GM12878 (cell line): ENCODE measurements at regions not wholly inside any gene's neighbourhood (a gene's known extent, or its start where the extent isn't known, plus 50 kb on each side); places are given as distances from the start of the nearest gene placed in this dataset.

Experiments
- BHLHE40 ChIP-seq, 2 experiments: fragments of 450-650 bp in 1 of 2; IDR thresholded peaks; 2 replicates each; pipeline ENCODE4 v1.6.1; 2011 to 2017; ENCODE audit warnings: low read depth in 2 of 2, borderline replicate concordance in 1 of 2, improper control_type of control experiment in 1 of 2, low read length in 1 of 2, mild to moderate bottlenecking in 1 of 2
- CEBPB ChIP-seq, 2 experiments: fragments of 150-350 bp in 1 of 2; IDR thresholded peaks; 2 replicates each; pipeline ENCODE4 v1.6.1; 2012 to 2014; ENCODE audit warnings: low read depth in 2 of 2, low read length in 2 of 2, borderline replicate concordance in 1 of 2, inconsistent platforms in 1 of 2
- EP300 ChIP-seq, 2 experiments: fragments of 150-350 bp in 1 of 2; IDR thresholded peaks; 2 replicates each; pipeline ENCODE4 v1.6.1; 2011 to 2012; ENCODE audit warnings: low read depth in 2 of 2, low read length in 2 of 2, borderline replicate concordance in 1 of 2, improper control_type of control experiment in 1 of 2, inconsistent platforms in 1 of 2; ENCODE audit not compliant: control insufficient read depth in 1 of 2
- ESRRA ChIP-seq: IDR thresholded peaks from 2 replicates; pipeline ENCODE4 v1.6.1; 2012; ENCODE audit warnings: mild to moderate bottlenecking, low read length, improper control_type of control experiment
- ETV6 ChIP-seq, 2 experiments: fragments of 450-650 bp in 1 of 2; IDR thresholded peaks in 1 of 2; conservative IDR thresholded peaks in 1 of 2; 2 replicates each; pipeline ENCODE4 v1.6.1; 2014; ENCODE audit warnings: antibody characterized with exemption in 1 of 2, borderline replicate concordance in 1 of 2, low read depth in 1 of 2, mild to moderate bottlenecking in 1 of 2, moderate library complexity in 1 of 2
- EZH2 ChIP-seq: IDR thresholded peaks from 2 replicates; pipeline ENCODE4 v1.6.1; 2012; ENCODE audit warnings: low read depth, mild to moderate bottlenecking, control low read depth, inconsistent platforms, low read length, borderline replicate concordance; ENCODE audit not compliant: control insufficient read depth
- FOS ChIP-seq: IDR thresholded peaks from 3 replicates; pipeline ENCODE4 v1.6.1; 2011; ENCODE audit warnings: borderline replicate concordance; ENCODE audit not compliant: insufficient read length; ENCODE audit errors: extremely low read depth
- MTA3 ChIP-seq: IDR thresholded peaks from 2 replicates; pipeline ENCODE4 v1.6.1; 2012; ENCODE audit warnings: low read length, inconsistent platforms, borderline replicate concordance
- MXI1 ChIP-seq: fragments of 150-350 bp; IDR thresholded peaks from 2 replicates; pipeline ENCODE4 v1.6.1; 2011; ENCODE audit warnings: low read depth, mild to moderate bottlenecking, inconsistent platforms, low read length, improper control_type of control experiment
- POLR2A ChIP-seq: IDR thresholded peaks from 2 replicates; pipeline ENCODE4 v1.6.1; 2011; ENCODE audit warnings: low read depth, mild to moderate bottlenecking, low read length
- POLR2AphosphoS5 ChIP-seq: IDR thresholded peaks from 2 replicates; pipeline ENCODE4 v1.6.1; 2011; ENCODE audit warnings: mild to moderate bottlenecking, low read length, inconsistent platforms
- TAF1 ChIP-seq: IDR thresholded peaks from 2 replicates; pipeline ENCODE4 v1.6.1; 2011; ENCODE audit warnings: mild to moderate bottlenecking, low read depth, low read length, borderline replicate concordance
- ZNF622 ChIP-seq: fragments of 450-650 bp; IDR thresholded peaks from 2 replicates; pipeline ENCODE4 v1.6.1; 2017; ENCODE audit warnings: mild to moderate bottlenecking, inconsistent platforms
- TF ChIP-seq, protein P1 (sequence below): IDR thresholded peaks from 2 replicates; pipeline ENCODE4 v1.6.1; 2011; ENCODE audit warnings: low read depth, mild to moderate bottlenecking, low read length, moderate library complexity, borderline replicate concordance; ENCODE audit errors: extremely low read depth

DNA sequence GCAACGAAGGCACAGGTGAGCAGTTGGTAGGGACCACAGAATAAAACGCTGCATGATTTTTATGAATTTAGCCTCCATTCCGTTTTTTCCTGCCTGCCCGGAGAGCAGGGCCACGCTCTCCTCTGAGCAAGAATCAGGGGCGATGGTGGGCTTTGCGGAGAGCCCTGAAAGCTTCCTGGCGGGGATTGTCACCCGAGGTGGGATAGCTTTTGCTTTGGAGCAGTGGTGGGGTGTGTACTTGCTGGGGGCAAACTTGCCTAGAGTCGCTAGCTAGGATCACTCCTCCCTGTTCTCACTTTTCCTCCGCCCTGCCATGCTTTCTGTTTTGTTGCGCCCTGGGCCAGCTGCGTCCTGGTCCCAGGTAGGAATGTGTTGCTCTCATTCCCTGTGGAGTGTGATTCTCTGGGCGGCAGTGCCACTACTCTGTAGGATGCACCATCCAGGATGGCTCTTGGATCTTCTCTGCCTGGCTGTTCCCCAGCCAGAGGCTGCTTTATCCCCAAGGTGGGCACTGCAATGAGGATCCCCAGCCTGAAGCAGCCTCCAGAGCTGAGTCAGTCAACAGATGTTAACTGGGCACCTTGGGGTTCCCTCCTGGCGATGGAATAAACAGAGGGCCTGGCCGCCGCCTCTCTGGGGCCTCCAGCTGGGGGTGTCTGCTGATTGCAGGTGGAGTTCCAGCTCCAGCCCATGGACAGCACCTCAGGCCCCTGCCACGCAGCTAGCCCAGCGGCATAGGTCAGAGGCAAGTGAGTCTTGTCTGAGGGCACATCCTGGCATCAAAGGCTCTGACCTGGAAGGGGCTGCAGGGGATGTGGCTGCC, 360.9 kb upstream of the TNRC6C start:
- no peak for TF ChIP-seq BHLHE40 (IDR thresholded peaks at IDR 0.05; ENCODE audit: borderline replicate concordance in 1 of 2, low read depth in 2 of 2, low read length in 1 of 2)
- TF ChIP-seq FOS, result no peak
- no peak for TF ChIP-seq POLR2AphosphoS5
- TF ChIP-seq EP300 (IDR thresholded peaks at IDR 0.05; ENCODE audit: borderline replicate concordance in 1 of 2, control insufficient read depth in 1 of 2, low read depth in 2 of 2, low read length in 2 of 2), result no peak
- TF ChIP-seq EZH2, result no peak
- no peak for TF ChIP-seq ESRRA
- TF ChIP-seq TAF1, result no peak
- no peak for TF ChIP-seq ETV6 (conservative IDR thresholded peaks at IDR 0.05 in 1 of 2, IDR thresholded peaks at IDR 0.05 in 1 of 2; ENCODE audit: borderline replicate concordance in 1 of 2, low read depth in 1 of 2)
- TF ChIP-seq CEBPB (IDR thresholded peaks at IDR 0.05; ENCODE audit: borderline replicate concordance in 1 of 2, low read depth in 2 of 2, low read length in 2 of 2), result no peak
- no peak for TF ChIP-seq MTA3
- TF ChIP-seq POLR2A, result no peak
- no peak for TF ChIP-seq ZNF622
- TF ChIP-seq, protein P1, sequence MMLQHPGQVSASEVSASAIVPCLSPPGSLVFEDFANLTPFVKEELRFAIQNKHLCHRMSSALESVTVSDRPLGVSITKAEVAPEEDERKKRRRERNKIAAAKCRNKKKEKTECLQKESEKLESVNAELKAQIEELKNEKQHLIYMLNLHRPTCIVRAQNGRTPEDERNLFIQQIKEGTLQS, result no peak
- TF ChIP-seq MXI1, result no peak
